Astrocyte of the cerebellum (primary cell): ENCODE measurements at regions not wholly inside any gene's neighbourhood (a gene's known extent, or its start where the extent isn't known, plus 50 kb on each side); places are given as distances from the start of the nearest gene placed in this dataset.

Experiments
- DNase-seq: peaks from one replicate; pipeline ENCODE4 v3.0.0-alpha.2; 2011; ENCODE audit warnings: low read depth
- H3K4me3 ChIP-seq: 2 replicates; pipeline ENCODE4 v1.5.1; 2011; ENCODE audit warnings: mild to moderate bottlenecking, low read depth, low read length, moderate library complexity
- CTCF ChIP-seq: IDR thresholded peaks from 2 replicates; pipeline ENCODE4 v1.5.1; 2012; ENCODE audit warnings: low read length, low read depth, moderate library complexity, mild to moderate bottlenecking; ENCODE audit errors: missing control alignments
- in situ Hi-C: cut with HindIII; loops from 2 replicates; pipeline ENCODE4 v1.10.0; 2017; ENCODE audit warnings: low sequenced_read_pairs

DNA sequence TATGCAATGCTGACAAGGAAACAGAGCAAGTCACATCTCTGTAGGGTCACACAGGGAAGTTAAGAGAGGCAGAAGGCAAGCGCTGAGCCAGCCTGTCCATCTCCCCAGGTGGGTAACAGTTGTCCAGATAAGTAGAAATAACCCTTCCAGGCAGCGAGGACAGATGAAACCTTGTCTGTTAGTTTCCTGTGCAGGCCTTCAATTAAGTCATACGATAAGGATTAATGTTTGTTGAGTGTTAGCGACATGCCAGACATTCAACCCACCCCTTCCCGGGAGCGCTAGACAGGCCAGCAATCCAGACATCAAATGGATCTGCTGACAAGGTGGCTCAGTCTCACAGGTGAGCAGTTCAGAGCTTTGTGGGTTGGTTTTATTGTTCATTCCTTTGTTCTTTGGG lies 221.5 kb upstream of the FMN2 start:
- H3K4me3 ChIP-seq = no peak overlapping the region
- TF ChIP-seq CTCF = no peak
- in situ Hi-C loops = no loop called here
- no peak for DNase-seq

DNA sequence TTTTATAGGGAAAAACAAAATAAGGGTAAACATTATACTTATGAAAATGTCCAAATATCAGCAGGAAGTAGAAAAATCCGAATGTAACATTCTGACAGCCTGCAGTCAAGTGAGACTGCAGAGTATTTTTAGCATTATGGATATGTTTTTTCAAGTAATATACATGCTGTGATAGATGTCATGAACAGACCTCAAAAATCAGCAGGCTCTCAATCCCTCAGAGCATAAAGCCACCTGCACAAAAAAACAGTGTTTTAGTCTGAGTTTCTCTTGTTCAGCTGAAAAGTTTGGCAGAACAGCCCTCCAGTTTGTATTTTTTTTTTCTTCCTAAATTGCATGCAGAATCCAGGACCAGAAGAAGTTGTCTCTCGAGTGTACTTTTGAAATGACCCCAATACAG lies 219.1 kb upstream of the FMN2 start:
- in situ Hi-C loops = no loop called here
- H3K4me3 ChIP-seq = no peak overlapping the region
- no peak for TF ChIP-seq CTCF
- DNase-seq = no peak

- in situ Hi-C loops = loop anchor here (25.0 kb wide), 1 partner anchor 438 kb away; no protein-coding TSS in a partner anchor
- H3K4me3 ChIP-seq = no peak overlapping the region
- no peak for DNase-seq
- TF ChIP-seq CTCF = no peak
These were observed 216.9 kb upstream of the FMN2 start for GRCh38 chr1:239874831-239875230.

GRCh38 chr1:239879321-239880170 lies 212.1 kb upstream of the FMN2 start:
- in situ Hi-C loops = loop anchor here (25.0 kb wide), 1 partner anchor 442 kb away; no protein-coding TSS in a partner anchor
- TF ChIP-seq CTCF = no peak

DNA sequence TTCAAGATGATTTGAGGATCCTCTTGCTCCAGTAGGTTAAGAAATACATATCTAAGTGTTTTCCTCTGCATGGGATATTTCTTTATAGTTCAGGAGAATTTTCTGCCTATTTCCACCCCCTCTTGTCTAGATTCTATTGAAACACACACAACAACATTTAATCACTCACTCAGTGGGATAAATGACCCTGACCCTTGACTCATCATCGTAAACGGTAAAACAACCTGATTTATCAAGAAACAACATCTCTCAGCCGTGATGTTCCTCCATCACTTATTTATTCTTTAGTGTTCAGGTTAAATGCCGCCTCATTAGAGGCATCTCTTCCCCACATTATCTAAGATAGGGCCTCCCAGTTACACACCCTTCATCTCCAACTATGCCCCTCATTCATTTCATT lies 208.7 kb upstream of the FMN2 start:
- in situ Hi-C loops = loop anchor here (25.0 kb wide), 1 partner anchor 446 kb away; no protein-coding TSS in a partner anchor
- no peak overlapping the region for H3K4me3 ChIP-seq
- no peak for TF ChIP-seq CTCF
- DNase-seq = no peak

More at GRCh38 chr1:239879321-239880170, 212.1 kb upstream of the FMN2 start:
- no peak overlapping the region for H3K4me3 ChIP-seq
- no peak for DNase-seq

DNA sequence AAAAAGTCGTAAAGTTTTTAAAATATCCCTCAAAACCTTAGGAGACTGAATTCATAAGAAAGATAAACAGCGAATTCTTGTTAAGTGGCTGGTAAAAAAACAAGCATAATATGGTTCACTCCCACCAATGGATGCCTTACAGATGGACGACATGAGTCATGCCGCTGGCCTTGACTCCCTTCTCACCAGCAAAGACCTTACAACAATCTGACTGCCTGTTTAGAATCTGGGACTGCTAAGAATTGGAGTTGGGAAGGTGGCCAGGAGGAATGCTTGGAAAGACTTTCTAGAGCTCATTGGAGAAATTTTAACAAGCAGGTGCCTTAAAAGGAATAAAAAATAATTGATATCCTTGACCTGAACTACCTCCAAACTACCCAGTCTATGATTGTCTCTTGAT lies 206.9 kb upstream of the FMN2 start:
- in situ Hi-C loops = loop anchor here (25.0 kb wide), 1 partner anchor 447 kb away; no protein-coding TSS in a partner anchor
- no peak overlapping the region for H3K4me3 ChIP-seq
- TF ChIP-seq CTCF = no peak
- DNase-seq = no peak
